ENCODE measurements at regions not wholly inside any gene's neighbourhood (a gene's known extent, or its start where the extent isn't known, plus 50 kb on each side); places are given as distances from the start of the nearest gene placed in this dataset.
"Not testable (repeated sequence)": the region's sequence is repeated elsewhere in the genome, so short reads cannot be mapped to it uniquely, and the experiment has no call there.

DNA sequence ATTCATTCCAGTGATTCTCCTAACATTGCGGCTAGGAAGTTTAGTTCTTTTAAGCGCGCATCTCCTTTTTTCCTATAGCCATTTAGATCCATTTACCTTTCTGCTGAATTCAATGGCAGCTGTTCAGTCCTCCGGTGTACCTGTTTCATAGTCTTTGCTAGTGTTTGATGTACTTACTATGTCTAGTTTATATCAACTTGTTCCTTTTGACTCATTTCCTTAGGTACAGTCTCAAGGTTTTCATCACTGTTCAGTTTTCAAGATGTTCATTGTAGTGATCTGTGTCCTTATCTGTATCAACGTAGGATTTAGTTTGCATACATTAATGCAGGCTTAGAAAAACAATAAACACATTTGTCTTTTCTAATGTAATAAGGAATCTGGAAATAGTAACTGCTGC lies 59.0 kb upstream of the MBNL1 start:
- H3K4me3 ChIP-seq (ENCODE audit: low read depth, low read length) = no peak overlapping the region
- TF ChIP-seq CTCF (IDR thresholded peaks at IDR 0.05; ENCODE audit: borderline replicate concordance, insufficient read depth, low read depth, low read length) = no peak

DNA sequence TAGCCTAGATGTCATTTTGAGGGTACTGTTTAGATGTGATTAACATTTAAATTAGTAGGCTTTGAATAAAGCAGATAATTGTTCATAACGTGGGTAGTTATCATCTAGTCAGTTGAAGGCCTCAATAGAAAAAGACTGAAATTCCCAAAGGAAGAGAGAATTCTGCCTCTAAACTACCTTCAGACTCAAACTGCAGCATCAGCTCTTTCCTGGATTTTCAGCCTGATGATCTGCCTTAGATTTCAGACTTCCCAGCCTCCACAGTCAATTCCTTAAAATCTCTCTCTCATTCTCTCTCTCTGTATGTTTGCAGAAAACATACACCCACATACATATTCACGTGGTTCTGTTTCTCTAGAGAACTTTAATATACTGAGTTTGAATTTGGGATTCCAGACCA lies 58.0 kb upstream of the MBNL1 start:
- no peak overlapping the region for H3K4me3 ChIP-seq (ENCODE audit: low read depth, low read length)
- TF ChIP-seq CTCF (IDR thresholded peaks at IDR 0.05; ENCODE audit: borderline replicate concordance, insufficient read depth, low read depth, low read length) = no peak

GRCh38 chr3:152211655-152212054 lies 57.1 kb upstream of the MBNL1 start:
- no peak overlapping the region for H3K4me3 ChIP-seq (ENCODE audit: low read depth, low read length)
- no peak for TF ChIP-seq CTCF (IDR thresholded peaks at IDR 0.05; ENCODE audit: borderline replicate concordance, insufficient read depth, low read depth, low read length)

- no peak overlapping the region for H3K4me3 ChIP-seq (ENCODE audit: low read depth, low read length)
- TF ChIP-seq CTCF (IDR thresholded peaks at IDR 0.05; ENCODE audit: borderline replicate concordance, insufficient read depth, low read depth, low read length) = no peak
These were observed 55.5 kb upstream of the MBNL1 start for GRCh38 chr3:152213203-152213602.

DNA sequence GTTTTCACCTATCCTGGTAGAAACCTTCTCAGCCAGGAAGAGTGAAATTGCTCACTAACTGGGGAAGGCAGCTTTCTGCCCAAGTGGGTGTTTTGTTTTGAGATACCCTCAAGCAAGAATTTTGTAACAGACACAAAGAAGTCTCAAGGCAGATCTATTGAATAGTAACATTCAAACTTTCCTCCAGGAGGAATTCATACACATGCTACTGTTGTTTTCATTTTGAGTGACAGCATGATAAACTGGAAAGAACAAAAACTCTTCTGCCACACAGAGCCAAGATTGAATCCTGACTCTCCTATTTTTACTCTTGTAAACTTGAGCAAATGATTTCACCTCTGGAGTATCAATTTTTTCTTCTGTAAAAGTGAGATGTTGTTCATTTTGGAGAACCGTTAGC lies 54.8 kb upstream of the MBNL1 start:
- no peak overlapping the region for H3K4me3 ChIP-seq (ENCODE audit: low read depth, low read length)
- TF ChIP-seq CTCF (IDR thresholded peaks at IDR 0.05; ENCODE audit: borderline replicate concordance, insufficient read depth, low read depth, low read length) = no peak

DNA sequence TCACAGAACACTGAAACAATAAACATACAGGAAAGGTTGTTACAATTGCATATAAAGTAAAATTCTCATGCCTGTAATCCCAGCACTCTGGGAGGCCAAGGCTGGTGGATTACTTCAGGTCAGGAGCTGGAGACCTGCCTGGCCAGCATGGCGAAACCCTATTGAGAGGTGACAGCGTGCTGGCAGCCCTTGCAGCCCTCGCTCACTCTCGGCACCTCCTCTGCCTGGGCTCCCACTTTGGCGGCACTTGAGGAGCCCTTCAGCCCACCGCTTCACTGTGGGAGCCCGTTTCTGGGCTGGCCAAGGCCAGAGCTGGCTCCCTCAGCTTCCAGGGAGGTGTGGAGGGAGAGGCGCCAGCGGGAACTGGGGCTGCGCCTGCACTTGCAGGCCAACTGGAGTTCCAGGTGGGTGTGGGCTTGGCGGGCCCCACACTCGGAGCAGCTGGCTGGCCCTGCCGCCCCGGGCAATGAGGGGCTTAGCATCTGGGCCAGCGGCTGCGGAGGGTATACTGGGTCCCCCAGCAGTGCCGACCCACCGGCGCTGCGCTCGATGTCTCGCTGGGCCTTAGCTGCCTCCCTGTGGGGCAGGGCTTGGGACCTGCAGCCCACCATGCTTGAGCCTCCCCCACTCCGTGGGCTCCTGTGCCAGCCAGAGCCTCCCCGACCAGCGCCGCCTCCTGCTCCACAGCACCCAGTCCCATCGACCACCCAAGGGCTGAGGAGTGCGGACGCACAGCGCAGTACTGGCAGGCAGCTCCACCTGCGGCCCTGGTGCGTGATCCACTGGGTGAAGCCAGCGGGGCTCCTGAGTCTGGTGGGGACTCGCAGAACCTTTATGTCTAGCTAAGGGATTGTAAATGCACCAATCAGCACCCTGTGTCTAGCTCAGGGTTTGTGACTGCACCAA lies 51.5 kb upstream of the MBNL1 start:
- not testable (repeated sequence) for H3K4me3 ChIP-seq (ENCODE audit: low read depth, low read length)

DNA sequence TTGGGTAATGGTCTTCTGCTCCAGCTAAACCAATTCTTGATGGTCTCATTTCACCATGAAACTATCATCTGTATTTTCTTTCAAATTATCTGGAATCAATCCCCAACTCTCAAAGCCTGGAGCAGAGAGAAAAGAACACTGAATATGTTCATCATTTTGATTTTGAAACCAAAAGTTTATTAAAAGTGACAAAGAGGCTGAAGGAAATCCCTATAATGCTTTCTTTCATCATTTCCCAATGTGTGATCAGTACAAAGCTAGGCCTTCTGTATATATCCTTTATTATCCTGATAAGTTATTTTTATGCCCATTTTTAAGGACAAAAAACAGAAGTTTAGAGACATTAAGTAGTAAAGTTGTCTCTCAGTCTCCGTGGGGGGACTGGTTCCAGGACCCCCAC lies 50.1 kb upstream of the MBNL1 start:
- TF ChIP-seq CTCF (IDR thresholded peaks at IDR 0.05; ENCODE audit: borderline replicate concordance, insufficient read depth, low read depth, low read length) = no peak

More for the DNA sequence above, 50.1 kb upstream of the MBNL1 start:
- no peak overlapping the region for H3K4me3 ChIP-seq (ENCODE audit: low read depth, low read length)
